ENCODE measurements at regions not wholly inside any gene's neighbourhood (a gene's known extent, or its start where the extent isn't known, plus 50 kb on each side); places are given as distances from the start of the nearest gene placed in this dataset.

- DNase-seq, result no peak
These were observed 548.4 kb upstream of the JAG1 start for GRCh38 chr20:11222243-11222642.

GRCh38 chr20:11227602-11228001 is 553.8 kb upstream of the JAG1 start:
- no peak for DNase-seq

GRCh38 chr20:11229772-11230171 is 556.0 kb upstream of the JAG1 start:
- peak; percentile 26 to 60 for DNase-seq

- no peak for DNase-seq
These were observed 557.2 kb upstream of the JAG1 start for GRCh38 chr20:11230999-11231398.

- no peak for DNase-seq
These were observed 558.2 kb upstream of the JAG1 start for GRCh38 chr20:11231742-11232648.

- no peak for DNase-seq
These were observed 559.1 kb upstream of the JAG1 start for GRCh38 chr20:11232896-11233295.

- no peak for DNase-seq
These were observed 560.4 kb upstream of the JAG1 start for GRCh38 chr20:11234181-11234580.

GRCh38 chr20:11234608-11235007 is 560.8 kb upstream of the JAG1 start:
- DNase-seq, result no peak

GRCh38 chr20:11235058-11235457 is 561.3 kb upstream of the JAG1 start:
- DNase-seq, result no peak

GRCh38 chr20:11242320-11242719 is 568.5 kb upstream of the JAG1 start:
- DNase-seq, result no peak

- no peak for DNase-seq
These were observed 571.6 kb upstream of the JAG1 start for GRCh38 chr20:11245431-11245830.

- DNase-seq, result no peak
These were observed 572.5 kb upstream of the JAG1 start for GRCh38 chr20:11246251-11246775.

GRCh38 chr20:11247046-11248010 is 573.5 kb upstream of the JAG1 start:
- DNase-seq, result no peak

GRCh38 chr20:11248011-11248409 is 574.2 kb upstream of the JAG1 start:
- no peak for DNase-seq

GRCh38 chr20:11248687-11249638 is 575.2 kb upstream of the JAG1 start:
- no peak for DNase-seq

- DNase-seq, result no peak
These were observed 575.9 kb upstream of the JAG1 start for GRCh38 chr20:11249683-11250082.

GRCh38 chr20:11252447-11252846 is 578.6 kb upstream of the JAG1 start:
- DNase-seq, result no peak

- no peak for DNase-seq
These were observed 581.7 kb upstream of the JAG1 start for GRCh38 chr20:11255455-11255854.

GRCh38 chr20:11255860-11256259 is 582.1 kb upstream of the JAG1 start:
- no peak for DNase-seq

- DNase-seq, result no peak
These were observed 586.8 kb upstream of the JAG1 start for GRCh38 chr20:11260611-11261010.

- DNase-seq, result no peak
These were observed 587.8 kb upstream of the JAG1 start for GRCh38 chr20:11261533-11262000.

- no peak for DNase-seq
These were observed 592.8 kb upstream of the JAG1 start for GRCh38 chr20:11266571-11266970.

Measured in inflammatory macrophage treated with lipopolysaccharide for 1 hour (primary cell).